Activated naive CD8-positive, alpha-beta T cell (primary cell): ENCODE measurements at regions not wholly inside any gene's neighbourhood (a gene's known extent, or its start where the extent isn't known, plus 50 kb on each side); places are given as distances from the start of the nearest gene placed in this dataset.

Source experiments
- H3K27ac Mint-ChIP-seq: one replicate; pipeline ENCODE4 v1.8.0; 2021; ENCODE audit warnings: mixed read lengths
- H3K27me3 Mint-ChIP-seq: one replicate; pipeline ENCODE4 v1.8.0; 2021; ENCODE audit warnings: mixed read lengths
- H3K36me3 Mint-ChIP-seq: one replicate; pipeline ENCODE4 v1.8.0; 2021; ENCODE audit warnings: mixed read lengths
- H3K4me1 Mint-ChIP-seq: one replicate; pipeline ENCODE4 v1.8.0; 2021; ENCODE audit warnings: low read depth, mixed read lengths
- H3K4me3 Mint-ChIP-seq: one replicate; pipeline ENCODE4 v1.8.0; 2021; ENCODE audit warnings: mild to moderate bottlenecking, mixed read lengths
- H3K9me3 Mint-ChIP-seq: one replicate; pipeline ENCODE4 v1.8.0; 2021; ENCODE audit warnings: low read depth, mixed read lengths

DNA sequence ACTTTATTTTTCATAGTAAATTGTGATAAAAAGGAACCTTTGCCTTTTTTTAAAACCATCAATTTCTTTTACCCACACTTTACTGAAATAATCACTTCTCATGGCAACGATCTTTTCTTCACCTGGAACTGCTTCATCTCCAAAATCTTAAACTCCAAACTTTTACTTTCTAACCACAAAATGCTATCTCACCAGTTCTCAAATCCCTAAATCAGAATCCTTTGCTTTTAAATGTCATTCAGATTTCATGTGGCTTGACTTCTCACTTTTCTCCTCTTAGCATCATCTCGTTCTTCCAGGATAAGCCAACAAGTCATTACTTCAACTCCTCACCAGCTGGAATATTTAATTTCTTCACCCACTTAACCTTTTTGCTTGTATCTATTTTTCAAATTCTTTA, 284.3 kb upstream of the RASGEF1B start:
- Mint-ChIP-seq H3K9me3 (no peaks in the 10 kb centered on the region), H3K4me3 (no peak overlapping the region), H3K27ac (no peak overlapping the region), H3K36me3 (no peaks in the 10 kb centered on the region), H3K27me3 (no peaks in the 10 kb centered on the region), H3K4me1 (peaks cover 5% of the 10 kb centered on the region)

DNA sequence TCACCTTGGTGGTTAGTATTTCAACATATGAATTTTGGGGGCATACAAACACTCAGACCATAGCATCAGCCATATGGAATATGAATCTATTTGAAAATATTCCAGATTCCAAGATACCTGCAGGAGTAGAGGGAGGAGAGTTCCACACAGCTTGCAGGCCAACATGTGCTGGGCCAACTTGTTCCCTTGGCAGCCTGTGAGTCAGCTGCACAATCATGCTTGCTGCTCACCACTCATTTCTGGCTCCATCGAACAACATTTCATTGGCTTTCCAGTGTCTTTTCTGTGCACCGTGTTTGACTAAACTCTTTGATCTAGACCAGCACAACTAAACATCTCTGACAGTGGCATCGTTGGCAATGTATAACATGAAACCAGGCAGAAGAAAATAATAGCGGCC, 282.5 kb upstream of the RASGEF1B start:
- Mint-ChIP-seq H3K27me3 (no peaks in the 10 kb centered on the region), H3K27ac (no peak overlapping the region), H3K4me1 (peaks cover 5% of the 10 kb centered on the region), H3K9me3 (no peaks in the 10 kb centered on the region), H3K36me3 (no peaks in the 10 kb centered on the region), H3K4me3 (no peak overlapping the region)

DNA sequence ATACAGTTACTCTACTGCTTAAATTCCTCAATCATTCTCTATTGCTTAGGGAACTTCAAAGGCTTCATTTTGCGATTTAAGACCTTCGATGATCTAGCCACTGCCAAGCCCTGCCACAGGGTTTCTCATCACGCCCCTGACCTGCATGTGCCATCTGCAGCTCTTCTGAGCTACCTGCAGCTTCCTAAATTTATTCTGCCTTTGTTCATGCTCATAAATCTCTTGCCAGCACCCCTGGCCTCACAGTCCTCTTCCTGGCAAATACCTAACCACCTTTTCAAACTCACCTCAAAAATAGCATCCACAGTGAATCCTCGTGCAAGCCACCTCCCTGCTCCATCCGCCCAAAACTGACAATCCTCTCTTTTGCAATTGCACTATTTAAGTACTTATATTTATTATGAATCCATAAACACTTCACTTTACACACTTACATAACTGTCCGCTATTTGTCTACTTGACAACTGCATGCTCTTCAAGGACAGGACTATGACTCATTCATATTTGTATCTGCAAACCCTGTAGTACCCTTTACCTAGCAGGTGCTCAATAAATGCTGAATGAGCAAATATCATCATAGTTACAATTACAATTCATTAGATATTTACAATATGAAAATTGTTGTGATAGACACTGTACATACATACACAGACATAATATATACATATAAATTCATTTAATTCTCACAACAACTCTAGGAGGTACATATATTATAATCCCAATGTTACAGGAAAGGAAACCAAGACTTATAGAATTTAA, 280.0 kb upstream of the RASGEF1B start:
- H3K4me3 Mint-ChIP-seq: no peak overlapping the region
- H3K9me3 Mint-ChIP-seq: no peaks in the 10 kb centered on the region
- H3K27me3 Mint-ChIP-seq: no peaks in the 10 kb centered on the region
- H3K27ac Mint-ChIP-seq: no peak overlapping the region
- no peaks in the 10 kb centered on the region for H3K36me3 Mint-ChIP-seq
- peaks cover 4% of the 10 kb centered on the region for H3K4me1 Mint-ChIP-seq

DNA sequence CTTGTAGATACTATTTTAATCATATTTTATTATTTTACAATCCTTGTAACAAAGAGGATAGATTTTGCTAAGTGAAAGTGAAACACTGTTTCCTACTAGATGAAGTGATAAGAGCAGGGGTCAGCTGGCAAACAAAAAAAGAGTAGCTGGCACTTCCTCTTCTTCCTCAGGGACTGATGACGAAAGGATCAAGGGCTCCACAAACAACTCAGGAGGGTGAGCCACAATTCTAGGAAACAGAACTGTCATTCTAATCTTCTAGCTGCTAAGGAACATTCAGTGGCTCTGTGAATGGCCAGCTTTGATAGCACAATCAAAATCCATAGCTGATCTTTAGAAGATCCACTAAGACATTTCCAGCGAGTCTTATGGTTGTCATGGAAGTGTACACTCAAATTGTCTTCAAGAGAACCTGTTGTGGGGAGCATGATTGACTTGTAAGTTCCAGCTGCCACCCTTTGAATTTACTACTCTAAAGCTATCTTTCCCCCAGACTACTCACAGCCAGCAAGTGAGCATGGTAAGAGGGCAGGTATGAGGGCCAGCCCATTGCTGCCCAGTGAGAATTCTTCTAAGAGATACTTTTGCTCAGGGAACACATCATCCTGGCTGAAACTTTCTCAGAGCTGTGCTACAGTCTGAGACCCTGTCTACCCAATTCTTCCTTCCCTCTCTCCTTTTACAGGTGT, 275.7 kb upstream of the RASGEF1B start:
- Mint-ChIP-seq H3K9me3 (no peaks in the 10 kb centered on the region), H3K27me3 (no peaks in the 10 kb centered on the region), H3K4me1 (peaks cover 9% of the 10 kb centered on the region), H3K27ac (no peak overlapping the region), H3K4me3 (no peak overlapping the region), H3K36me3 (no peaks in the 10 kb centered on the region)

DNA sequence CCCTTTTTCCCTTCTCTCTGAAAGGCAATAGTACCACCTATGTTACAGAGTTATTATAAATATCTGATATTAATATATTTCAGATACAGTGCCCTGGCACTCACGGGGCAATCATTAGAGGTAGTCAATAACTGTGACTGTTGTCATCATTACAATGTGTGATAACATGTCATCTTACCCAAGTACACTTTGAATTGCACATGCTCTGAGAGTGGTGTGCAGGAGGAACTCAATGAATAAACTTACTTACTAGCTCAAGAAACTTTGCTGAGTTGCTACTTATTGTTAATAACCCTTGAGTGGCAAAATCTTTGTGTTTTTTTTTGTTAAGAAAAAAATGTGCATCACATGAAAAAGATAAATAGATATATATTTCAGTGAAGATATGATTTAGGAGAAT, 275.1 kb upstream of the RASGEF1B start:
- no peaks in the 10 kb centered on the region for H3K9me3 Mint-ChIP-seq
- no peaks in the 10 kb centered on the region for H3K36me3 Mint-ChIP-seq
- no peak overlapping the region for H3K4me3 Mint-ChIP-seq
- H3K27ac Mint-ChIP-seq: no peak overlapping the region
- H3K4me1 Mint-ChIP-seq: peaks cover 10% of the 10 kb centered on the region
- no peaks in the 10 kb centered on the region for H3K27me3 Mint-ChIP-seq

DNA sequence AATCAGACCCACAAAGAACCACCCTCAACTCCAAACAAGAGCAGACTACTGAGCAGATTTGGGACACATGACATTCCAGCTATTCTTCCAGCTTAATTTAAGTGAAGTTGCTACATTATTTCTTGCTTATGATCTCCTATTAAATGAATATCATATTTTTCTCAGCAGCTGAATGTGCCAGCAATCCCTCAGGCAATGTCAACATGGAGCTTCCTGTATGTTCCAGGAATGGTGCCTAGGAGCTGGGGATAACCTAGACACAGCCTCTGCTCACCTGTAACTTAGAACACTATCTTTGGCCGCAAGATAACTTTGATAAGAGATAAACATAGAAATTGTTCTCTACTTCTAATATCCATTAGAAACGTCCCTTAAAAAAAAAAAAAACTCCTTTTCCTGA, 274.4 kb upstream of the RASGEF1B start:
- no peak overlapping the region for H3K4me3 Mint-ChIP-seq
- H3K9me3 Mint-ChIP-seq: no peaks in the 10 kb centered on the region
- no peaks in the 10 kb centered on the region for H3K36me3 Mint-ChIP-seq
- H3K4me1 Mint-ChIP-seq: peaks cover 10% of the 10 kb centered on the region
- H3K27me3 Mint-ChIP-seq: no peaks in the 10 kb centered on the region
- no peak overlapping the region for H3K27ac Mint-ChIP-seq

DNA sequence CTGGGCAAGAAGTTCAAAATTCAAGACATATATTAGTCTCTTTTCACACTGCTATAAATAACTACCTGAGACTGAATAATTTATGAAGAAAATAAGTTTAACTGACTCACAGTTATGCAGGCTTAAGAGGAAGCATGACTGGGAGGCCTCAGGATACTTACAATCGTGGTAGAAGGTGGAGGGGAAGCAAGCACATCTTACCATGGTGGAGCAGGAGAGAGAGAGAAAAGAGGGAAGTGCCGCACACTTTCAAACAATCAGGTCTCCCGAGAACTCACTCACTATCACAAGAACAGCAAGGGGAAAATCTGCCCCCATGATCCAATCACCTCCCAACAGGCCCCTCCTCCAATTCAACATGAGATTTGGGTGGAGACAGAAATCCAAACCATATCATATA, 273.3 kb upstream of the RASGEF1B start:
- Mint-ChIP-seq H3K4me1 (peaks cover 10% of the 10 kb centered on the region), H3K9me3 (no peaks in the 10 kb centered on the region), H3K36me3 (no peaks in the 10 kb centered on the region), H3K27me3 (no peaks in the 10 kb centered on the region), H3K4me3 (no peak overlapping the region), H3K27ac (no peak overlapping the region)

DNA sequence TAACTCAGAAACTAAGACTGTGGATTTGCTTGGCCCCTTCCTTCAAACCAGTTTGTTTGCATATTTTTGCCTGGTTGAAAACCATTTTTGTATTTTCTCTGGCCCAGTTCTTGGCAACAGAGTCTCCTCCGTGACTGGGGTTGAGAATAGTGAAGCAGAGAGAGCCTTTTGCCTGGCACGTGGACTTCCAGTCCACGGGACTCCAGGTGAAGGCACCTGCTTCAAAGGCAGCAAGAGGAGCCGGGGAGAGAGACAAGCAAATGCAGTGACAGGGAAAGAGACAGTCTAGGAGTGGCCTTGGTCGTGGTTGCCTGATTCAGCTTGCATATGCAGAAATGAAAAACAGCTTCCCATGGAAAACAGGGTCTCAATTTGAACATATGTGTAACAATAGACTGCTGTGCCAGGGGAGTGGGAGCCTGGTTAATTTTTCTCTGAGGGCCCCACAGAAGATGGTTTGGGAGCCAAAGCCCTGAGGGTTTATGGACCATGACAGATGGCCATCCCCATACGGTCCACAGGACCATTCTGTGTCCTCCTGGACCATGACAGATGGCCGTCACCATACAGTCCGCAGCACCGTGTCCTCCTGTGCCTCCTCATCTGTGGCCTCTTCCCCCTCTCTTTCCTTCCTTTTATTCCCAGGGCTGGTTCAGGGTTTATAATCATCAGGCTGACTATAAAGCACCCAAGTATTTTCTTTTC, 272.2 kb upstream of the RASGEF1B start:
- H3K9me3 Mint-ChIP-seq: no peaks in the 10 kb centered on the region
- H3K36me3 Mint-ChIP-seq: no peaks in the 10 kb centered on the region
- H3K27me3 Mint-ChIP-seq: no peaks in the 10 kb centered on the region
- H3K27ac Mint-ChIP-seq: no peak overlapping the region
- peaks cover 10% of the 10 kb centered on the region for H3K4me1 Mint-ChIP-seq
- no peak overlapping the region for H3K4me3 Mint-ChIP-seq

DNA sequence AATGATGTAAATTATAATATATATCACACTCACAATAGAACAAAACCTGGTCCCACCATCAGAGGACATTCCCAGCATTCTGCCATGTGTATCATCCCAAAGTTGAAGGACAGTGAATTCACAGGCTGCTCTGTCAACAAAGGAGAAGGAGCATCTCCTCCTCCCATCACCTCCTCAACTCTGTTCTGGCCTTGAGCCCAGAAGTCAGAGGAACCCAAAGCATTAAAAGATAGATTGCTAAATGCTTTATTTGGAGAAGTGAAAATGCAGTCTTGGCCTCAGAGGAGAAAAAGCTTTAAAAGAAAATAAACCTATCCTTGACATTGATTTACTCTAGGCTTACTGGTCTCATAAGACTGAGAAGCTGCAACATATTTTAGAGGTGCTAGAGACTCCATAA, 268.8 kb upstream of the RASGEF1B start:
- H3K36me3 Mint-ChIP-seq: no peaks in the 10 kb centered on the region

DNA sequence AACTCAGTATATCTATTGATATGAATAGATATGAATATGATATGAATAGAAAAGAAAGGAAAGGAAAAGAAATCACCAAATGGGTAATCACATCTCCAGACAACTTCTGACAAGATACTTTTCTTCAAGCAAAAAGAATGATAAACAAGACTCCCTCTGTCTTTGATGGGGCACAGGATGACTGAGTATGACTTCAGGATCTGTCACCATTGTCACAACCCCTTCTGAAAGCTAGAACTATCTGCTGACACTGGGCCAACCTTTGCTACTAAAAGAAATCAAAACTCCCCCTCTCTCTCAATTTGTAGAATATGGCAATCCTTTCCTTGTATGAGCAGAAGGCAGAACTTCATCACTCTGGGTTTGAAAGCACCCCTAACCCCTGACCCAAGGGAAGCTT, 267.2 kb upstream of the RASGEF1B start:
- Mint-ChIP-seq H3K27ac (no peak overlapping the region), H3K27me3 (no peaks in the 10 kb centered on the region), H3K9me3 (no peaks in the 10 kb centered on the region), H3K4me3 (no peak overlapping the region), H3K4me1 (peaks cover 8% of the 10 kb centered on the region), H3K36me3 (no peaks in the 10 kb centered on the region)

More for the DNA sequence above, 268.8 kb upstream of the RASGEF1B start:
- H3K4me1 Mint-ChIP-seq: peaks cover 8% of the 10 kb centered on the region
- no peaks in the 10 kb centered on the region for H3K27me3 Mint-ChIP-seq
- H3K9me3 Mint-ChIP-seq: no peaks in the 10 kb centered on the region
- H3K4me3 Mint-ChIP-seq: no peak overlapping the region
- no peak overlapping the region for H3K27ac Mint-ChIP-seq

DNA sequence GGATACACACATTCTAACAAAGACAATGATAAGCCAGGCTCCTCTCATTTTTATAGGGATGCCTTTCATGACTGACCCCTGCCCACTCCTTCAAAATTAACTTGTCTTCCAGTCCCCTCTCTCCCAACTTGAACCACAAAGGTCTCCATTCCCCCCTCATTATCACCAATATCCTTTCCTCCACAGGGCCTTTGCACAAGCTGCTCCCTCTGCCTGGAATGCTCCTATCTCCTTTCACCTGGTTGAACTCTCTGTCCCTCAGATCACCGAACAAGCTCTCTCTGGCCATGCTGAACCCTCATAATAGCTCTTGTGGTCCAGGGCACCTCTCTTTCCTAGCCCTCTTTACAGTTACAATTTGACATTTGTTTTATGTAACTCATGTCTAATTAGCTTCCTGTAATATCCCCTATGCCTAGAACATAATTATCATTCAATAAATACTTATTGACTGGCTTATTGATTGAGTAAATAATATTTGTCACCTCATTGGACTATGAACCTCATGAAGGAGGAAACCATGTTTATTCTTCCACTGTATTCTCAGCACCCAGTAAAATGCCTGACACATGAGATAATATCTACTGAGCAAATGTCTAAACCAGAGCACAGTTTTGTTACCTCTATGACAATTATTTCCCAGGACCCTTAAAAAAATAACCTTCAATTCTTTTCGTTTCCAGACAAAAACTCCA, 266.3 kb upstream of the RASGEF1B start:
- Mint-ChIP-seq H3K27ac (no peak overlapping the region), H3K9me3 (no peaks in the 10 kb centered on the region), H3K4me3 (no peak overlapping the region), H3K36me3 (no peaks in the 10 kb centered on the region), H3K27me3 (no peaks in the 10 kb centered on the region), H3K4me1 (peaks cover 5% of the 10 kb centered on the region)

DNA sequence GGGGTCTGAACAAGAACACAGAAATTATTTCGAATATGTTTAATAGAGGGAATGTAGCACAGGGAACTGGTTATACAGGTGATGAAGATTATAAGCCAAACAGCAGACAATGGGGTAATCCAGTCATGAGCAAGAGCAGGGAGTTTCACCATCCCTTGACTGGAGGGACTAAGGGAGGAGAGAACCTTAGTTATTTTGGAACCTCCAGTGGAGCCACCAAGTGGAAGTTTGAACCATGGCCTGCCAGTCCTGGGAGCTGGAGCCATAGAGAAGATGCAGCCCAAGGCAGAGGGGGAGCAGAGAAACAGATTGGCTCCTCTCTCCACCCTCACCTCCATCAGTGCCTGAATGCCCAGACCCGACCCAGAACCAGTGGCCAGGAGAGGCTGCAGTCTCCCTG, 264.6 kb upstream of the RASGEF1B start:
- Mint-ChIP-seq H3K9me3 (no peaks in the 10 kb centered on the region), H3K27me3 (no peaks in the 10 kb centered on the region), H3K27ac (no peak overlapping the region), H3K36me3 (no peaks in the 10 kb centered on the region), H3K4me1 (no peaks in the 10 kb centered on the region), H3K4me3 (no peak overlapping the region)

DNA sequence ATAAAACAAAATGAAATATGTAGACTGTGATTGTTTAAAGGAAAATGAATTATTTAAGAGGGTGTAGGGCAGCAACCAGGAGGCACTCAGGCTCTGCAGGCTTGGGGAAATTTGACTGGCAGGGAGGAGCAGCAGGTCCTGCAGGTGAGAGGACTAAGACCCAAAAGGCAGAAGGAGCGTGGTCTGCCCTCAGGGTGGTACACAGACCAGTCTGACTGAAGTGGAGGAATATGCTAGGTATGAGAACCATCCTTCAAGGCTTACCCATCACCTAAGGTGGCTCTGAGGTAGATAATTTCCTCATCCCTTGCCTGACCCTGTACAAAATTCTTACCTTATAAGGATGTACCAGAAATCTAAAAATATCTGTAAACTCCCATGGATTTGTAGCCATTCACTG, 261.3 kb upstream of the RASGEF1B start:
- Mint-ChIP-seq H3K4me3 (no peak overlapping the region), H3K9me3 (no peaks in the 10 kb centered on the region), H3K36me3 (no peaks in the 10 kb centered on the region), H3K27me3 (no peaks in the 10 kb centered on the region), H3K4me1 (no peaks in the 10 kb centered on the region), H3K27ac (no peak overlapping the region)

DNA sequence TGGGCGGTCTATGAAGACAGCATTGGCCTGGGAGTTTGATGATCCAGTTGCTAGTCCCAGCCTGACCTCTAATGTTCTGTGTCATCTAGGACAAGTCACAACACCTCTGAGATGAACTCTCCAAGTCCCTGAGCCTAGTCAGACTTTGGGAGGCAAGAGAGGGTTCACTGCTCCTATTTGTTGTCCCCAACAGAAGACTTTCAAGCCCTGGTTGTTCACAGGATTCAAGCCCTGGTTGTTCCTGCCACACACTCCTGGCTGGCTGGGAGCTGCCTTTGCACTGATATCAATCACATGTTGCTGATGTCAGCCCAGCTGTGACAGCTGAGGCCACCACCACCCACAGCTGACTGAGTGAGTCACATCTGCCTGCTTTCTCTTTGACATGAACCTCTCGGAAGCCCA, 253.2 kb upstream of the RASGEF1B start:
- no peak overlapping the region for H3K27ac Mint-ChIP-seq

More for the DNA sequence above, 253.2 kb upstream of the RASGEF1B start:
- Mint-ChIP-seq H3K36me3 (peaks cover 4% of the 10 kb centered on the region), H3K27me3 (no peaks in the 10 kb centered on the region), H3K4me1 (peaks cover 22% of the 10 kb centered on the region), H3K4me3 (no peak overlapping the region), H3K9me3 (peaks cover 5% of the 10 kb centered on the region)
